ENCODE measurements at regions not wholly inside any gene's neighbourhood (a gene's known extent, or its start where the extent isn't known, plus 50 kb on each side); places are given as distances from the start of the nearest gene placed in this dataset.

GRCh38 chr13:50613356-50613831 lies 230.1 kb downstream of the DLEU7 start:
- Histone ChIP-seq H4K5ac (ENCODE audit: low read depth, low read length) (no peak overlapping the region), H4K8ac (ENCODE audit: low read depth in 2 of 2, low read length in 2 of 2) (no peak overlapping the region), H2BK5ac (ENCODE audit: low read depth, low read length, poor library complexity, severe bottlenecking) (no peak overlapping the region), H3K4ac (ENCODE audit: low read depth, low read length) (no peak overlapping the region), H2AK5ac (ENCODE audit: low read depth, low read length) (no peak overlapping the region), H3K27ac (ENCODE audit: insufficient read depth, low read length) (no peak overlapping the region), H3K56ac (ENCODE audit: extremely low read depth, insufficient read depth, low read length) (no peak overlapping the region), H3K4me2 (ENCODE audit: low read depth, low read length) (no peak overlapping the region), H3K14ac (replicated peaks; ENCODE audit: low read depth, low read length) (no peak overlapping the region), H2AK9ac (replicated peaks; ENCODE audit: low read depth, low read length, poor library complexity) (no peak overlapping the region), H3K9me1 (ENCODE audit: insufficient read depth, low read length) (no peaks in the 10 kb centered on the region), H2BK15ac (ENCODE audit: low read depth, low read length) (no peak overlapping the region), H3K18ac (ENCODE audit: low read depth, low read length) (no peak overlapping the region), H3K23ac (ENCODE audit: low read depth, low read length) (no peak overlapping the region), H4K91ac (ENCODE audit: insufficient read depth, low read depth, low read length) (no peak overlapping the region), H2BK120ac (ENCODE audit: low read depth, low read length) (no peak overlapping the region), H3K9me3 (ENCODE audit: control insufficient read depth, insufficient read depth, low read length) (peaks cover under 1% of the 10 kb centered on the region), H2AFZ (replicated peaks; ENCODE audit: low read length, poor library complexity) (no peak overlapping the region), H2BK20ac (ENCODE audit: low read depth, low read length) (no peak overlapping the region), H3K27me3 (ENCODE audit: control insufficient read depth, insufficient read depth, low read length) (peaks cover 41% of the 10 kb centered on the region), H3K4me1 (ENCODE audit: control insufficient read depth, insufficient read depth, low read length) (no peaks in the 10 kb centered on the region), H4K20me1 (ENCODE audit: insufficient read depth, low read length) (no peaks in the 10 kb centered on the region), H3K79me1 (ENCODE audit: low read depth in 1 of 2, low read length in 2 of 2) (no peaks in the 10 kb centered on the region), H3K4me3 (ENCODE audit: insufficient read depth, low read depth, low read length) (no peak overlapping the region), H3K36me3 (ENCODE audit: control insufficient read depth, insufficient read depth, low read length) (no peaks in the 10 kb centered on the region), H3K9ac (ENCODE audit: low read depth, low read length) (no peak overlapping the region)
- intact Hi-C loops (cut with micrococcal nuclease) (no loop called here), in situ Hi-C loops (cut with MboI; ENCODE audit: low sequenced_read_pairs) (no loop called here), dilution Hi-C loops (cut with HindIII; ENCODE audit: low sequenced_read_pairs, unreplicated experiment) (no loop called here)
- TF ChIP-seq MXI1 (IDR thresholded peaks at IDR 0.05; ENCODE audit: borderline replicate concordance, low read depth, low read length) = no peak
- no peak for TF ChIP-seq RCOR1 (IDR thresholded peaks at IDR 0.05; ENCODE audit: insufficient replicate concordance, low read length)
- no peak for TF ChIP-seq MAFK (IDR thresholded peaks at IDR 0.05; ENCODE audit: low read depth, low read length)
- TF ChIP-seq MAZ (IDR thresholded peaks at IDR 0.05; ENCODE audit: borderline replicate concordance, low read depth, low read length) = no peak
- TF ChIP-seq USF2 (IDR thresholded peaks at IDR 0.05; ENCODE audit: low read depth, low read length) = no peak
- no peak for TF ChIP-seq RFX5 (IDR thresholded peaks at IDR 0.05; ENCODE audit: low read depth, low read length)
- no TSS peak for BruUV-seq (replicated peaks)
- no peak for DNase-seq
- no CpG with 5 or more reads among the region's 6 CpGs for WGBS, 2 experiments (ENCODE audit: extremely low coverage in 2 of 2, insufficient read length in 1 of 2)
- ChIA-PET CTCF (interaction anchor here (1.0 kb wide), 1 partner anchor 145 kb away, joined by 3 read pairs; no protein-coding TSS in a partner anchor), POLR2A (ENCODE audit: unreplicated experiment) (no interaction called here)
- no peak for ATAC-seq (ENCODE audit: low read depth)
